GM18507 (cell line): ENCODE measurements at regions not wholly inside any gene's neighbourhood (a gene's known extent, or its start where the extent isn't known, plus 50 kb on each side); places are given as distances from the start of the nearest gene placed in this dataset.
A peak's percentile ranks its signal among the peaks of the same experiment; 100 is the strongest.

ENCODE experiments used
- DNase-seq: peaks from one replicate; pipeline ENCODE4 v3.0.0; 2011; ENCODE audit warnings: low read depth; ENCODE audit not compliant: insufficient read length; ENCODE audit errors: extremely low spot score
- FAIRE-seq: peaks from 2 replicates; lab custom pipeline; 2011; peaks lifted over from hg19 to GRCh38; lab: Jason Lieb, UNC

- DNase-seq = peak; percentile 25
- peak; percentile 93 for FAIRE-seq
Observed at GRCh38 chr9:68643901-68644809, 60.9 kb upstream of the PIP5K1B start.

- FAIRE-seq = peak; percentile 48
- DNase-seq = no peak
Observed at GRCh38 chr9:68644831-68645230, 60.2 kb upstream of the PIP5K1B start.

- no peak for FAIRE-seq
- no peak for DNase-seq
Observed at GRCh38 chr9:68648164-68648563, 56.9 kb upstream of the PIP5K1B start.

- FAIRE-seq = no peak
- no peak for DNase-seq
Observed at GRCh38 chr9:68648971-68649370, 56.1 kb upstream of the PIP5K1B start.

- DNase-seq (no peak), FAIRE-seq (peak; percentile 41)
Observed at GRCh38 chr9:68651280-68651893, 53.7 kb upstream of the PIP5K1B start.

GRCh38 chr9:68653141-68653595, 51.9 kb upstream of the PIP5K1B start:
- FAIRE-seq = peak; percentile 96
- DNase-seq = peak; percentile 29

GRCh38 chr9:68654075-68654474, 51.0 kb upstream of the PIP5K1B start:
- FAIRE-seq (peak; percentile 42), DNase-seq (no peak)
